GM12872 (cell line): ENCODE measurements at regions not wholly inside any gene's neighbourhood (a gene's known extent, or its start where the extent isn't known, plus 50 kb on each side); places are given as distances from the start of the nearest gene placed in this dataset.

ENCODE experiments used
- TF ChIP-seq, protein P1 (sequence below): IDR thresholded peaks from 3 replicates; pipeline ENCODE4 v1.5.1; 2011; ENCODE audit warnings: low read depth, mild to moderate bottlenecking, low read length, moderate library complexity; ENCODE audit not compliant: insufficient read depth

DNA sequence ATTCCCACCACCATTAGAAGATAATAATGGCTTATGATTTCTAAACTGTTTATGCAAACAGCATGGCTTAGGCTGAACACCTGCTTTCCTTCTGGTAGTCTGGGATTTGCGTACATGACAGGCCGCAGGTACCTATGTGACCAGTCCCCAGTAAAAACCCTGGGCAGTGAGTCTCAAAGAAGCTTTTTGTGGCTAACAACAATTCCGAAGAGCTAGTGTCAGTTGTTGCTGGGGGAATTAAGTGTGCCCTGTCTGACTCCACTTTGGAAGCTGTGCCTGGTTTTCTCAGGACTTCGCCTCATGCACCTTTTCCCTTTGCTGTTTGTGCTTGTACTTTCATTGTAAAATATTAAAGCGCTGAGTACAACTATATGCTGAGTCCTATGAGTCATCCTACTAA, 250.2 kb upstream of the MIR17HG start:
- TF ChIP-seq, protein P1, sequence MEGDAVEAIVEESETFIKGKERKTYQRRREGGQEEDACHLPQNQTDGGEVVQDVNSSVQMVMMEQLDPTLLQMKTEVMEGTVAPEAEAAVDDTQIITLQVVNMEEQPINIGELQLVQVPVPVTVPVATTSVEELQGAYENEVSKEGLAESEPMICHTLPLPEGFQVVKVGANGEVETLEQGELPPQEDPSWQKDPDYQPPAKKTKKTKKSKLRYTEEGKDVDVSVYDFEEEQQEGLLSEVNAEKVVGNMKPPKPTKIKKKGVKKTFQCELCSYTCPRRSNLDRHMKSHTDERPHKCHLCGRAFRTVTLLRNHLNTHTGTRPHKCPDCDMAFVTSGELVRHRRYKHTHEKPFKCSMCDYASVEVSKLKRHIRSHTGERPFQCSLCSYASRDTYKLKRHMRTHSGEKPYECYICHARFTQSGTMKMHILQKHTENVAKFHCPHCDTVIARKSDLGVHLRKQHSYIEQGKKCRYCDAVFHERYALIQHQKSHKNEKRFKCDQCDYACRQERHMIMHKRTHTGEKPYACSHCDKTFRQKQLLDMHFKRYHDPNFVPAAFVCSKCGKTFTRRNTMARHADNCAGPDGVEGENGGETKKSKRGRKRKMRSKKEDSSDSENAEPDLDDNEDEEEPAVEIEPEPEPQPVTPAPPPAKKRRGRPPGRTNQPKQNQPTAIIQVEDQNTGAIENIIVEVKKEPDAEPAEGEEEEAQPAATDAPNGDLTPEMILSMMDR: no peak

DNA sequence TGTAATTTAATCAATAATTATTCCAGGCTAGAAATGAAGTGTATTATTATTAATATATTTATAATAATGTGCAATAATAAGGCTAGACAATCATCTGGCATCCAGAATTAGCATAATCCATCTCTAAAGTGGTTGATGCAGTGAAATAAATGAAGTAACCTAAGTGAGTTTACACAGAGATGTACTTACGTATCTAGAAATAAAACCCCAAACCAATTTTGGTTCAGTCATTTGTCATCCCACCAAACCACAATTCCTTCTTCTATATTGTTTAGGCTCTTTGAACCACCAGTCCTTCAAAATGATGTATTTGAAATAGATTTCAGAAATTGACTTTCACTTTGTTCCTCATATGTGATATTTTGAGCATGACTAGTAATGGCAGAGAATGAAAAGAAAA, 247.6 kb upstream of the MIR17HG start:
- TF ChIP-seq, protein P1: no peak

DNA sequence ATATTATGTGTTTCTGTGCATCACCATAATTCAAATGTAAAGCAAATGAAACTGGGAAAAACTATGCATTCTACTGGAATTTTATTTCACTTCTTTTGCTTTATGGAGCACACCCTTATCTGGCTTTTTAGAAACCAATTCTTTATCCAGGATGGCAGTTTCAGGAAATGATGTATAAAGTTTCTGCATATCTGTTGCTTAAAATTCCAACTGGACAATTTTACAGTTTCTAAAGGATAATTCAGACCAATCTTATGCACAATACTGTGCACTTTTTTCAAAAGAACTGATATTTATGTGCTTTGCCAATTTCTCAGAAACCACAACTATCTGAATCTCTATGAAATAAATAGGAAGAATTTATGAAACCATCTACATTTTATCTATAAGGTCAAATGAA, 246.5 kb upstream of the MIR17HG start:
- TF ChIP-seq, protein P1: no peak

DNA sequence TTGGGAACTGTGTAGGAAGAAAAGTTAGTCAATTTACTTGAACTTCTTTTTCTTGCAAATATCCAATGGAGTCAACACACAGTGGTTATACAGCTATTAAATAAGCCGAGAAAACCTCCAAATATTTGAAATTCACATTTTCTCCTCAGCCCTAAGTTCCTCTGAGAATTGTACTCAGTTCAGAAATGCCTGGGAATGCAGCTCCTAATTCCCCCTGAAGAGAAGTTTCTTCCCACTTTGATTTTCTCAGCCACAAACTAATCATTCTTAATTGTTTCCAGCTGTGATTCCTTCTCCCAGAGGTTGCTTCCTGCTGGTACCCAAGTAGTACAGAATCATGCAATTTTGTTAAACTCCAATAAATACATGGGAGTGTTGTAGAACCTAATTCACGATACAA, 246.1 kb upstream of the MIR17HG start:
- TF ChIP-seq, protein P1: no peak

DNA sequence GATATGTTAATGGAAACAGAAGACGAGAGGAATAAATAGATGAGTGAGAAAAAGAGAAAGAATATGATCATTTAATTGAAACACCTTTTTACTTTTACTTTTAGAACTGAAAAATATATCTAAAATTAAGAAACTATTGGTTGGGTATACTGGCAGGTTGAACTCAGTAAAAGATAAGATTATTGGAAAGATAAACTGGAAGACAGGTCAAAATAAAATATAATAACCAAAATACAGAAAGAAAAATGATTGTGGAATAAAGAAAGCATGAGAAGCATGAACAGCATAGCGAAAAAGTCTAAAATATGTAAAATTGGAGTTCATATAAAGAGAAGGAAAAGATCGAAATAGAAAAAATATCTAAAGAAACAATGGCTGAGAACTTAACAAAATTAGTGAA, 242.2 kb upstream of the MIR17HG start:
- TF ChIP-seq, protein P1: no peak

DNA sequence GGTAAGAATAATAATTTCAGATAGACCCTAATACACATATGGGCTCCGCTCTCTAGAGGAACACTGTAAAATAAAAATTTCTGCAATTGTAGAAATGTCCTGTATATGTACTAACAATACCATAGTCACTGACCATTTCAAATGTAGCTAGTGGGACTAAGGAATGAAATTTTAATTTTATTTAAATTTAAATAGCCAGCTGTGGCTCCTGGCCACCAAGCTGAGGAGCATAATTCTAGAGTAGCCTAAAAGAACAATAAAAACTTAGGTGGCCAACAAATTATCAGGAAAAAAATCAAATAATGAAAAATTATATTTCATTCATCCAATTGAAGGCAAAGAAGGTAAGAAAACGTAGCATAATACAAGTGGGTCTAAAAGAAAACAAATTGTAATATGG, 240.9 kb upstream of the MIR17HG start:
- TF ChIP-seq, protein P1: no peak

DNA sequence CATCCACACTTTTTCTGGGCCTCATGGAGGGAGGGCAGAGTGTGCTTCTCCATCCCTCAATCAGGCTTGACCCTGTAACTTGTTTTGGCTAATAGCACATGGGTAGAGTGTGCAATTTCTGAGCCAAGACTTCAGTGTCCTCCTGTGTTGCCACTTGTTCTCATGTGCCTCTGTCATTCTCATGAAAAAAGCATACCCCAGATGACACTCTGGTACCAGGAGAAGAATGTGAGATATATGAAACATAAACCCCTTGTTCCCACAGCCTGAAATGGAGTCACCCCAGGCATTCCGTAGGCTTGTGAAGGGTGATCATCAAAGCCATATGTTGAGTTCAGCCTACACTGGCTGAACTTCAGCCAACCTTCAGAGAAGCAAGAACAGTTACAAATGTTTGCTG, 239.2 kb upstream of the MIR17HG start:
- TF ChIP-seq, protein P1: no peak
